WERI-Rb-1 (cell line): ENCODE measurements at regions not wholly inside any gene's neighbourhood (a gene's known extent, or its start where the extent isn't known, plus 50 kb on each side); places are given as distances from the start of the nearest gene placed in this dataset.

Experiments
- DNase-seq: peaks from one replicate; pipeline ENCODE4 v3.0.0-alpha.2; 2020
- H3K27ac ChIP-seq: fragments of 250-450 bp; sonication (Bioruptor Pico); 2 replicates; pipeline ENCODE4 v1.5.1; 2020; ENCODE audit warnings: mild to moderate bottlenecking, moderate library complexity
- H3K27me3 ChIP-seq: fragments of 250-450 bp; sonication (Bioruptor Pico); 2 replicates; pipeline ENCODE4 v1.5.1; 2021; ENCODE audit warnings: mild to moderate bottlenecking, low read depth, moderate library complexity; ENCODE audit not compliant: insufficient read depth, severe bottlenecking
- H3K36me3 ChIP-seq: fragments of 250-450 bp; sonication (Bioruptor Pico); 2 replicates; pipeline ENCODE4 v1.5.1; 2020; ENCODE audit warnings: mild to moderate bottlenecking, moderate library complexity
- H3K4me3 ChIP-seq: 2 replicates; pipeline ENCODE4 v1.5.1; 2011; ENCODE audit warnings: low read depth, mild to moderate bottlenecking, control low read depth, low read length
- H3K9me3 ChIP-seq: fragments of 250-450 bp; sonication (Bioruptor Pico); 2 replicates; pipeline ENCODE4 v1.5.1; 2021; ENCODE audit warnings: mild to moderate bottlenecking, moderate library complexity; ENCODE audit not compliant: severe bottlenecking
- CTCF ChIP-seq: IDR thresholded peaks from 2 replicates; pipeline ENCODE4 v1.5.1; 2011; ENCODE audit warnings: low read depth, mild to moderate bottlenecking, control low read depth, inconsistent platforms, low read length

DNA sequence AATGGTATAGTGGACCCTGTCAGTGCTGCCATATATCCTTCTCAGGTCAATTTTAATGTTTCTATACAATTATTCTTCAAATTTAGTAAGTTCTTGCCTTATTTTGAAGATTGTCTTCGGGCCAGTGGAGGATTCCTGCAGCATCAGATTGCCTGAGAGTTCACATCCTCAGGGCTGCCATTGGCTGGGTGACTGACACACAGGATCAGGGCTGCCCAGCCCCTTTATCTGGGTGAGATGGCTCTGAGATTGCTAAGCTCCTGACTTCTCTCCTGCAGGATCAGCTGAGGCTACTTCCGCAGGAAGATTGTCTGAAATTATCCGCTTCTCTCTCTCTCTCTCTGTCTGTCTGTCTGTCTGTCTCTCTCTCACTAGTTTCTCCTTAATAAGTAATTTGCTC lies 567.4 kb downstream of the TSN start:
- H3K9me3 ChIP-seq = no peaks in the 10 kb centered on the region
- H3K4me3 ChIP-seq = peak overlapping the region; percentile 19; the same call in 1 of the 2 replicates
- DNase-seq = peak; percentile 74
- no peaks in the 10 kb centered on the region for H3K36me3 ChIP-seq
- no peak for TF ChIP-seq CTCF
- H3K27ac ChIP-seq = no peak overlapping the region
- H3K27me3 ChIP-seq = no peaks in the 10 kb centered on the region

DNA sequence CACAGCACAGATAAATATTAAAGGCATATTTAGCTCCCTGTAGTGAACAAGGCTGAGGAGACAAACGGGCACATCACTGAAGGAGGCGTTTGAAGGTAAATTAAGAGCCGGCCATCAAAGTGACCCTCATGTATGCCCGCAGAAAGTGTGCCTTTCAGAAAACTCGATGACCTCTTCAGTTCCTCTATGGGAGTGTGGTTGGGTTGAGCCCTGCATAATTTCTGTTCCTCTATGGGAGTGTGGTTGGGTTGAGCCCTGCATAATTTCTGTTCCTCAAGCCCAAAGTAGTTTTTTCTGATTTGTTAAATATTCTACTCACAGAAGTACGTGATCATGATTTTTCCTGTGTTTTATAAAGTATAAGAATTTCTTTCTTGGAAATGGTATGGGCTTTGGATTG lies 568.5 kb downstream of the TSN start:
- H3K27ac ChIP-seq = no peak overlapping the region
- H3K27me3 ChIP-seq = no peaks in the 10 kb centered on the region
- DNase-seq = no peak
- no peak overlapping the region for H3K4me3 ChIP-seq
- H3K36me3 ChIP-seq = no peaks in the 10 kb centered on the region
- TF ChIP-seq CTCF = no peak
- H3K9me3 ChIP-seq = no peaks in the 10 kb centered on the region

DNA sequence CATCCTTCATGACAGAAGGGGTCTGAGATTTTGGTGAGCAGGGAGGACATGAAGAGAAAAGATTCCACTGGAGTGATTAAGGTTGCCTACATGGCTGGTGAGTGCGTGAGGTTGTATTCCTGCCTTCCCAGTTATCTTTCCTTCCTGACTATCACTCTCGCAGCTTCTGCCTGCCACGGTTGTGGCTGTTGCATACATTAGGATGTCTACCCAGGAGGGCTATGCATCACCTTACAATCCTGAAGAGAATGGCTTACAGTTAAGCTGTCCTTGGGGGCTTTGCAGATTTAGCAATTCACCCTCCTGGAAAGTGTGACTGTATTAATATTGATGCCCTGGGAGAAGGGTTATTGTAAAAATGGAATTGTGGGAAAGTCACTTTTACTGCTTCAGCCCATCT lies 571.0 kb downstream of the TSN start:
- Histone ChIP-seq H3K27ac (no peak overlapping the region), H3K4me3 (no peak overlapping the region), H3K9me3 (no peaks in the 10 kb centered on the region), H3K36me3 (no peaks in the 10 kb centered on the region), H3K27me3 (no peaks in the 10 kb centered on the region)
- DNase-seq = no peak
- no peak for TF ChIP-seq CTCF

DNA sequence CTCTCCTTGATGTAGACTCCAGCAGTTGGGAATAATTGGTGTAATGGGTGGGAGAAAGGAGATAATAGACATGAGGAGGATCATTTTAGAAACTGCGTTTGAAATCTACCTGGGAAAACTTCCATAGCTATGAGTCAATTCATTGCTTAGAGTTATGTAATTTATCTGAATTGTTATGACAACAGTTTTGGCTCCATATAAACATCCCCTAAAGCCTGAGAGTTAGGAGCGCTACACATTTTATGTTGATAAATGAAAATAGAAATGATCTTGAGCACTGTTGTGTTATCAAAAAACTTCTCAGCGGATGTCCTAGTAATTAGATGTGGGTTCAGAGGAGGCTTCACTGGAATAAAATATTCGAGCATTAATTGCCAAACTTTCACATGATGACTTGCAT lies 573.4 kb downstream of the TSN start:
- DNase-seq = no peak
- Histone ChIP-seq H3K36me3 (no peaks in the 10 kb centered on the region), H3K27ac (no peak overlapping the region), H3K9me3 (no peaks in the 10 kb centered on the region), H3K27me3 (no peaks in the 10 kb centered on the region), H3K4me3 (no peak overlapping the region)
- TF ChIP-seq CTCF = no peak

DNA sequence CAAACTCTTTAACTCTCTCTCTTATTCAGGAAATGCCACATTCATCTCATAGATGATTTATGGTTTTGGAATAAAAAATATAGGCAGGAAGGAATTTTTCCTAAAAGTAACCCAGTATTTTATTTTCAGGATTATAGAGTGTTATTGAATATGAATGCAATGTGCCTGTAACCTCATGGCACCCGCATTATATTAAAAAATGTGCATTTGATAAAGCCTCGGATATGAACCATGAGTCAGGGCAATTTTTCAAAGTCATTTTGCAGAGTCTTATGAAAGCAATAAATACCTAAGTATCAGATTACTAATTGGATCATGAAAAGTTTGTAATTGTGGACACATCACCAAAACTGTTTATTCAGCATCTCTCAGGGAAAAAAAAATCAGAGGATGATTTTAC lies 573.8 kb downstream of the TSN start:
- no peaks in the 10 kb centered on the region for H3K36me3 ChIP-seq
- no peak overlapping the region for H3K4me3 ChIP-seq
- H3K9me3 ChIP-seq = no peaks in the 10 kb centered on the region
- H3K27ac ChIP-seq = no peak overlapping the region
- no peak for DNase-seq
- no peaks in the 10 kb centered on the region for H3K27me3 ChIP-seq
- no peak for TF ChIP-seq CTCF

DNA sequence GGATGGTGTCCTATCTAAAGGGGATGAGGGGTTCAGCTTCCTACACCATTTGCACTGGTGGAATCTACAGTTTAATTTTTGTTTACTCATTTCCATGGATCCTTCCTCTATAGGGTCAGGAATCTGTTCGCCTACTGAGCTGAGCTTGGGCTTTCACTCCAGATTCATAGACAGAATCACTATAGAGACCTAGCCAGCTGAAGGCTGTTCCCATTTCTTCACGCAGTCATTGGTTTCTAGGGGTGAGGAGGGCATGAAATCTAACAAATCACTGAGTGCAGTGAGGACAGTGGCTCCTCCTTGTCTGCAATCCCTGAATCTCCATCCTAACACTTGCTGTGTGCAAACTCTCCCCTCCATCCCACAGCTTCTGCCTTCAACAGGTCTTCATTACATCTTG lies 578.5 kb downstream of the TSN start:
- H3K27ac ChIP-seq = no peak overlapping the region
- H3K36me3 ChIP-seq = no peaks in the 10 kb centered on the region
- no peaks in the 10 kb centered on the region for H3K9me3 ChIP-seq
- H3K4me3 ChIP-seq = no peak overlapping the region
- DNase-seq = no peak
- no peak for TF ChIP-seq CTCF
- H3K27me3 ChIP-seq = no peaks in the 10 kb centered on the region
